GM23338 (cell line): ENCODE measurements at regions not wholly inside any gene's neighbourhood (a gene's known extent, or its start where the extent isn't known, plus 50 kb on each side); places are given as distances from the start of the nearest gene placed in this dataset.

Experiments
- CREB1 ChIP-seq: fragments of 250-450 bp; sonication (Bioruptor Pico); IDR thresholded peaks from 2 replicates; pipeline ENCODE4 v1.5.0; 2020; ENCODE audit warnings: low read depth, mild to moderate bottlenecking, moderate library complexity
- CTCF ChIP-seq, 2 experiments: fragments of 200-600 bp in 1 of 2; sonication (generic) in 1 of 2; conservative IDR thresholded peaks; 2 replicates each; pipeline versions ENCODE4 v1.5.1 to v1.6.1; 2016 to 2017; ENCODE audit warnings: antibody characterized with exemption in 2 of 2, low read depth in 2 of 2, mild to moderate bottlenecking in 2 of 2, moderate library complexity in 1 of 2
- EZH2 ChIP-seq: fragments of 200-600 bp; sonication (generic); IDR thresholded peaks from one replicate; pipeline ENCODE4 v1.8.0; 2017; ENCODE audit warnings: antibody characterized with exemption, mild to moderate bottlenecking, low read depth; ENCODE audit not compliant: unreplicated experiment
- EZH2phosphoT487 ChIP-seq: fragments of 200-600 bp; sonication (generic); IDR thresholded peaks from one replicate; pipeline ENCODE4 v1.8.1; 2018; ENCODE audit warnings: antibody characterized with exemption; ENCODE audit not compliant: unreplicated experiment
- JUNB ChIP-seq: IDR thresholded peaks from one replicate; pipeline ENCODE4 v1.6.1; 2016; ENCODE audit warnings: antibody characterized with exemption; ENCODE audit not compliant: unreplicated experiment
- POLR2AphosphoS5 ChIP-seq: IDR thresholded peaks from 2 replicates; pipeline ENCODE4 v1.6.1; 2016; ENCODE audit warnings: antibody characterized with exemption, low read depth
- REST ChIP-seq: IDR thresholded peaks from one replicate; pipeline ENCODE4 v1.6.1; 2018; ENCODE audit warnings: antibody characterized with exemption; ENCODE audit not compliant: unreplicated experiment

- TF ChIP-seq REST (no peak), CTCF (conservative IDR thresholded peaks at IDR 0.05; ENCODE audit: low read depth in 2 of 2) (peak; percentile 35 to 65), EZH2 (no peak), EZH2phosphoT487 (no peak), POLR2AphosphoS5 (no peak), JUNB (no peak), CREB1 (CRISPR knock-in tag) (no peak)
Observed at GRCh38 chr2:220154304-220154703, 526.9 kb downstream of the SLC4A3 start.
